Fibroblast of skin of left biceps (primary cell): ENCODE measurements at regions not wholly inside any gene's neighbourhood (a gene's known extent, or its start where the extent isn't known, plus 50 kb on each side); places are given as distances from the start of the nearest gene placed in this dataset.

Source experiments
- DNase-seq, 2 experiments: peaks; one replicate each; pipeline ENCODE4 v3.0.0-alpha.2; 2013; ENCODE audit warnings: low read depth in 2 of 2

GRCh38 chr10:128526791-128527375 lies 400.7 kb upstream of the MKI67 start:
- DNase-seq: no peak

- DNase-seq: no peak
These were observed 401.5 kb upstream of the MKI67 start for GRCh38 chr10:128527711-128528110.

GRCh38 chr10:128528167-128528566 lies 401.9 kb upstream of the MKI67 start:
- DNase-seq: no peak

- no peak for DNase-seq
These were observed 402.6 kb upstream of the MKI67 start for GRCh38 chr10:128528781-128529180.

GRCh38 chr10:128529225-128529624 lies 403.0 kb upstream of the MKI67 start:
- DNase-seq: no peak

- DNase-seq: no peak
These were observed 404.1 kb upstream of the MKI67 start for GRCh38 chr10:128530301-128530700.

GRCh38 chr10:128530946-128531345 lies 404.7 kb upstream of the MKI67 start:
- no peak for DNase-seq

GRCh38 chr10:128534686-128535085 lies 408.5 kb upstream of the MKI67 start:
- DNase-seq: no peak

- DNase-seq: no peak
These were observed 410.0 kb upstream of the MKI67 start for GRCh38 chr10:128536259-128536658.

GRCh38 chr10:128537834-128538330 lies 411.7 kb upstream of the MKI67 start:
- DNase-seq: no peak

- no peak for DNase-seq
These were observed 412.4 kb upstream of the MKI67 start for GRCh38 chr10:128538671-128539070.

GRCh38 chr10:128539510-128540127 lies 413.4 kb upstream of the MKI67 start:
- DNase-seq: no peak

GRCh38 chr10:128540128-128540762 lies 414.0 kb upstream of the MKI67 start:
- DNase-seq: no peak

GRCh38 chr10:128540781-128541761 lies 414.8 kb upstream of the MKI67 start:
- no peak for DNase-seq

GRCh38 chr10:128541926-128542475 lies 415.8 kb upstream of the MKI67 start:
- DNase-seq: no peak

- DNase-seq: no peak
These were observed 416.4 kb upstream of the MKI67 start for GRCh38 chr10:128542659-128543058.

- no peak for DNase-seq
These were observed 416.9 kb upstream of the MKI67 start for GRCh38 chr10:128543151-128543550.

- DNase-seq: no peak
These were observed 419.0 kb upstream of the MKI67 start for GRCh38 chr10:128545216-128545615.

- no peak for DNase-seq
These were observed 420.5 kb upstream of the MKI67 start for GRCh38 chr10:128546651-128547165.

GRCh38 chr10:128549101-128549608 lies 422.9 kb upstream of the MKI67 start:
- DNase-seq: no peak

- no peak for DNase-seq
These were observed 423.8 kb upstream of the MKI67 start for GRCh38 chr10:128550045-128550444.
